ENCODE measurements at regions not wholly inside any gene's neighbourhood (a gene's known extent, or its start where the extent isn't known, plus 50 kb on each side); places are given as distances from the start of the nearest gene placed in this dataset.

- TF ChIP-seq CTCF (IDR thresholded peaks at IDR 0.05): no peak
- no peak for TF ChIP-seq POLR2A (IDR thresholded peaks at IDR 0.05)
Observed at GRCh38 chr9:105079457-105079856, 151.5 kb upstream of the ABCA1 start.

All from lower leg skin (tissue), 3 donors.